Stimulated activated naive CD8-positive, alpha-beta T cell treated with anti-CD3 and anti-CD28 coated beads, Interleukin-15, Interleukin-2, amounts not matched to agents 100 U/mL and 50 U/mL, for 24 hours (primary cell): ENCODE measurements at regions not wholly inside any gene's neighbourhood (a gene's known extent, or its start where the extent isn't known, plus 50 kb on each side); places are given as distances from the start of the nearest gene placed in this dataset.

Source experiments
- ATAC-seq: fragments of 150-1000 bp; cut with Tn5 transposase; one replicate; pipeline ENCODE4 v1.10.0; 2021
- DNase-seq: peaks from one replicate; pipeline ENCODE4 v3.0.0; 2021

DNA sequence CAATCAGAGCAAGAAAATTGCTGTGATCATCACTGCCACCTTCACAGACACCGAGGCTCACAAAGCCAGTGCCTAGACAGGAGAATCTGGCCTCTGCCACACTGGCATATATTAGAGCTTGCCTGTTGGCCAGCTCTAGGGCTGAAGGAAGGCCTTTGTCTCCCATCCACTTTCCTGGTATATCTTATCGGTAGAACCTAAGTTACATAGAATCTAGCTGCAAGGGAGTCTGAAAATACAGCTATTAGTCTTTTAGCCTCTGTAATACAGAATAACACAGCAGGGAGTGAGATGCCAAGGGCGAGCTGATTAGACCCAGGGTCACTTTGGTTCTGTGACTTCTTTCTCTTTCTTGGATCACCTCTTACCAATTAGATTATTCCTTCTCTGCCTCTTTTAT is 154.9 kb upstream of the KL start:
- ATAC-seq (no peak), DNase-seq (no peak)

DNA sequence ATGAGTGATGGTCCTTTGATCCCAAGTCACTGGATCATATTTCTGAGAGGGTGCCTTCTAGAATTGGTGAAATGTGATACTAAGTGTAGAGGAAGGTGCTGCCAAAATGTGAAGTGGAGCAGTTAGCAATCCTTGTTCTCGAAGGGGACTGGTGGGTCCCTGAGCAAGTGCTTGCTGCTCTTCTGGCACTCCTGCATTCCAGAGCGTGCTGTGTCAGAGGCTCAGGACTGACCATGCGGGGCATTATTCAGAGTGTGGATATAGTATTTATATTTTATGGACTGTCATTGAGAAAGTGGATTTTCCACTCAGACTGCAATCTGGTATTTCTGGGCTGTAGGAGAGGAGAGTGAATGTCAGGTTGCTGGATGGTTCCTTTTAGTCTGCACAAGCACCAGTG is 152.6 kb upstream of the KL start:
- no peak for DNase-seq

DNA sequence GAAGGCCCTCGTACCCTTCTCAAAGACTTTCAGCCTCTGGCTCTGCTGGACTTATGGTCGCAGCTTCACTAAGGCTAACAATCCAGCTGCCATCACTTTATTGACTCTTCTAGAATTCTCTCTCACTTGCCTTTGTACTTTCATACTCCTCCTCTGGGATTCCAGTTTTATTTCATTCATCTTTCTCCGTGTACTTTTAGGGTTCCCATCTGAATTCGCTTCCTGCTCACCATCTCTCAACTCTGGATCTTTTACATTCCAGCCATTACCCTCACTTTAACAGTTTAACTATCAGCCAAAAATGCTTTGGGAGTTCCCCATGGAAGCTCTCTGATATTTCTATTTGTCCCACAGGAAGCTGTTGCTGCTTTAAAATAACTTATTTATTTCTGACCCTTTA is 149.3 kb upstream of the KL start:
- DNase-seq (no peak), ATAC-seq (no peak)

More for the DNA sequence above, 152.6 kb upstream of the KL start:
- no peak for ATAC-seq

DNA sequence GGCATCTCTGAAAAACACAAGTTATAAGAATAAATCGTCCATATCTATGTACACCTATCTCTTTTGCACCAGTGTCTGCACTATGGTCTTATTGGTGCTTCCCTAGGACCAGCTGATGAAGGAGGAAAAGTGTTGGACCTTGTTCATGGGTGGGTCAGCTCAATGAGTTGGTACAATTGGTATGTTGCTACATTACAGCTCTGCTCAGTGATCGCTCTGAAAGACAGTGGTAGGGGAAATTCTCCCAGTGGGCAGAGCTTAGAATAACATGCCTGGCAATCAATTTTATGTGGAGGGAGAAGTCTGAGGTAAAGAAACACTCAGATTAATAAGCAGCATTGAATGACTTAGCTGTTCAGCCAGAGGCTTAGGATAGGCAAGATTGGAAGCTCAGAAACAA is 138.7 kb upstream of the KL start:
- DNase-seq, result no peak
- ATAC-seq, result no peak

DNA sequence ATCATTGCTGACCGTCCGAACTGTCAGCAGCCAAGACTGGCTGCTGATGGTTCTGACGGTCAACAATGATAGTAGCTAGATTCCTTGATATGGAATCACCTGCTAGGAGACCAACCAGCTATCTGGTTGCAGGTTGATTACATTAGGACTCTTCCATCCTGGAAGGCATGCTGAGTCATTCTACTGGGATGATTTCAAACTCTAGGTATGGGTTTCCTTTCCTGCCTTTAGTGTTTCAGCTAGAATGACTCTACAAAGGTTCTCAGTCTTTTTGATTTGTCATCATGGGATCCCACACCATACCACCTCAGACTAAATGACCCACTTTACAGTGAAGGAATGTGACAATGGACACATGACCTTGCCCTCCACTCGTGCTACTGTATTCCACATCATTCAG is 138.1 kb upstream of the KL start:
- DNase-seq (no peak), ATAC-seq (no peak)

DNA sequence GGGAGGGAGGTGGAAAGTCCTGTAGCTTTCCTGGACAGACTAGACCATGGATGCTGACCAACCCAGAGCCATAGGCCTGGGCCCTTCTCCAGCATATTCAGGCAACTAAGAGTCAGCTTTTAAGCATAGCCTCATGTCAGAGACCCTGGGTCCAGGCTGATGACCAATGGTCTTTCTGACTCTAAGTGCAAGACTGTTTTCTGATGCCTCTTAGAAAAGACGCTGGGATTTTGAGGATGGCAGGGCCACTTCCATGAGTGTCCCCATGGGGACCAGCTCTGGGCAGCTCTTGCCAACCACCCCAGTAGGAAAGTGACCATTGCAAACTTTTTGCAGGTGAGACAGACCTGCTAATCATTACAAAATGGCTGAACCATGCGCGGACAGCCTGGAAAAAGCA is 135.6 kb upstream of the KL start:
- DNase-seq (no peak), ATAC-seq (no peak)

DNA sequence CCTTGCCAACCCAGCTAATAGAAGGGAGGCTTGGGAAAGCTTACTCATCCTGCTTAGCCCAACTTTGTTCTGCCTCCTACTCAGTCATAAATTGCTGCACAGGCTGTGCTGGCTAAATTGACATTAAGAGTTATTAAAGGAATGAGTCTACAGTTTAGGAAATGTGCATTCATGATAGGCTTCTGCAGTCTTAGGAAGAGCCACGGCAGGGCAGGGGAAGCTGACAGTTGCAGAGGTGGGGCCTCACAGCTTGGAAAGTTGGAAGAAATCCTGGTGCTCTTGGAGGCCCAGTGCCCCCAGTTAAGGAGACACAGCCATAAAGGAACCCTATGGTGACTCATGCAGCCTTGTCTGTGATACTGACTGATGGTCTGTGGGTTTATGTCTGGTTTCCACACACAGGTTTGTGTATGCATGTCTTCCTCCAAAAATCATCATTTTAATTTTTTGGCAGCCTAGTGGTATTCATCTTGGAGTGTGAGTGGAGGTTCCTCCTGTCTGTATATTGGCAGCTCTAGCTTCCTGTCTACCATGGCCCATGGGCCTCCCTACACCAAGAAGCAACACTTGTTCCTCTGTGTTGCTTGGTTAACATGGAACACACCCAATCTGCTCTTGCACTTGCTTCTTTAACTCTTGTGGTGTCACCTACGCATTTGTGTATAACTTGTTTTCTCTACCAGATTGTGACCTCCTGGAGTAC is 135.0 kb upstream of the KL start:
- DNase-seq (no peak), ATAC-seq (peak; percentile 76)

DNA sequence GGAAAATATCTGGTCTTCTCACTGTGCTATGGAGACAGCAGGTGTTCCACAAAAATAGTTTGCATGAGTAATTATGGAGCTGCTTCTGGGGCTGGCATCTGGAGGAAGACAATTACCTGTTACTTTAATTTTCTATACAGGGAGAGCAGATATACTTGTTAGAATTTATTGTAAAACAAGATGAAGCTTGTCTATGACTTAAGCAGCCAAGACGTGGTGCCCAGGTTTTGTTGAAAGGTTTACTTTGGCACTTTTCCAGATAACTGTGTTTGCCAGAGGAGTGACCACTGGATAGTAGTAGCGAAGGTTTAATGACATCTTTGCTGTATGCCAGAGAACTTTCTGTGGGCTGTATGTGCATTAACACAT is 134.5 kb upstream of the KL start:
- ATAC-seq, result no peak
- DNase-seq, result no peak

DNA sequence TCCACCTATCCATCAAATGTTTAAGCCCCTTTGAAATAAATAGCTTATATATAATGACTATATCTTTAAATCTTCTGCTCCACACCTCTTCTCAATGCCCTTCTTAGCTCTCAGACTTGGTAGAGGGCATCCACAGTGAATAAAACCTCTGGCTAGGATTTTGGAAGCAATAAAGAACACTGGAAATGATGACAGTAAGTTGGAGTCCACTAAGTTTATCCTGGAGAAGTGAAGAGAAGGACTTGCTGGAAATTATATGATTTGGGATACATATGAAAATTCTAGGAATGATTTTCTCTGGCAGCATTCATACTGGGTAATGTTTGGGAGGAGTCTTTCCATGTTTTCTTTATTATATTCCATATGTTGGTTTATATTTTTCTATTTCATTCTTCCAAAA is 133.5 kb upstream of the KL start:
- no peak for ATAC-seq
- no peak for DNase-seq

DNA sequence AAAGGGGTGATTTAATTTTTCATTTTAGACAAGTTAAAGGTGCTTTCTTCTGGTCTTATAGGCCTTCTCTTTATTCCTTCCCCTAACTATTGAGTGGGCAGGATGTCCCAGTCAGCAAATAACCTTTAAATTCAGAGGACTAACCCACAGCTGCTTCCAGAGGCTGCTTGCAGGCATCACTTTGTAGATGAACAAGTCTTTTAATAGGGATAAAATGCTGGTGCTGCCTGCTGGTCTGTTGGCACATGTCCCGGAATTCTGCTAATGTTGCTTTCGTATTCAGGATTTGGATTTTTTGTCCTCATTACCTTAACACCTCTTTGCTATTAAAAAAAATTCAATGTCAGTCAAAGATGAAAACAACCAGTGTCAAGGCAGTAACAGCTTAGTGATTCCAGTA is 132.7 kb upstream of the KL start:
- DNase-seq (no peak), ATAC-seq (no peak)

DNA sequence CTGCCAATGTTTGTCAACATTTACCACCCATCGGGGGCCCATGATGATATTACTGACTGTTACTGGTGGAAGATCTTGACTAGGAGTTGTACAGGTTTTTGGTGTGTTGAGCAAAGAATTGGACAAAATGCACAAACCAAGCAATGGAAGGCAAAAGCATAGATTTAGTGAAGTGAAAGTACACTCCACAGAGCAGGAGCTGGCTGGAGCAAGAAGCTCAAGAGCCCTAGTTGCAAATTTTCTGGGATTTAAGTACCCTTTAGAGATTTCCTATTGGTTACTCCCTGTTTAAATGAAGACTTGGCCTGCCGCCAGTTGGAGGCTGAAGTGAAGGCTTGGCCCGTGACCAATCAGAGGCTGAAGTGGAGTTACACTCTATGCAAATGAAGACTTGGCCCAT is 128.6 kb upstream of the KL start:
- ATAC-seq (no peak), DNase-seq (no peak)

DNA sequence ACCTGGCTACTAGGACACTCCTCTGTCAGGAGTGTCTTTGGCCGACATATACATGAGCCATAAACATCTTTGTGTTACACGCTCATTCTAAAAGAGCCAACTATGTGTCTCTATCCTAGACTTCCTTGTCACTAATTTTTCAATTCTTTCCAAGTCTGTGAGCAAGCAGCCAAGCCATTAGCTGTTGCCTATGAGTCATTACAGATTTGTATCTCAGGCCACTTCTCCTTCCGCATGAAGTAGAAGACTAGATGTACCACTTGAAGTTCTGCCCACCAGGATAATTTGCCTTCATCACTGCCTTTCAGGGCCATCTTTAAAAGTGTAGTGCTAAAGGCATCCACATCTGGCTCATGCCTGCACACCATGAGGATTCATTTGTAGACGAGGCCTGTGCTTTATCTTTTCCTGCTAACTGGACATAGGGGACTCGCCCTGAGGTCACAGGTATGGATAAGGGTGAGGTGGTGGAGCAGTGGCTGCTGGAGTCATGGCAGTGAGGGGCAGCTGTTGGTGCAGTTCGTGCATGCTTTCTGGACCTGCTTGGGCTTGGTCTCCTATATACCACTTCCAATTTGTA is 126.1 kb upstream of the KL start:
- ATAC-seq (no peak), DNase-seq (no peak)

DNA sequence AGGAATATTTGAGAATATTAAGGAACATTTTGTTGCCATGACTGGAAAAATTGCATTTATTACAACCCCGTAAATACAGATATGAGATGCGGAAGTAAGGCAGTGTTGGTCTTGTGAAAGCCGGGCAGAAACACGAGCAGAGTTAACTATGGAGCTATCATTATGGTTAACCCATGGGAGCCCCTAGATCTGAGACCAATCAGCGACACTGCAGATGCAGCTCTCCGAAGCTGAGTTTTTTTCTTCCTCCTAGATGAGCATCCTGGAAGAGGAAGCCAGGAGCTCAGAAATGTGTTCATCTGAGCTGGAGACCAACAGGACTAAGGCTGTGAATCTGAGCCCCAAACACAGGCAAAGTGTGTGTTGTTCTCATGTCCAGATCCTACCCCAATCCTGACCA is 123.0 kb upstream of the KL start:
- no peak for DNase-seq
- no peak for ATAC-seq

DNA sequence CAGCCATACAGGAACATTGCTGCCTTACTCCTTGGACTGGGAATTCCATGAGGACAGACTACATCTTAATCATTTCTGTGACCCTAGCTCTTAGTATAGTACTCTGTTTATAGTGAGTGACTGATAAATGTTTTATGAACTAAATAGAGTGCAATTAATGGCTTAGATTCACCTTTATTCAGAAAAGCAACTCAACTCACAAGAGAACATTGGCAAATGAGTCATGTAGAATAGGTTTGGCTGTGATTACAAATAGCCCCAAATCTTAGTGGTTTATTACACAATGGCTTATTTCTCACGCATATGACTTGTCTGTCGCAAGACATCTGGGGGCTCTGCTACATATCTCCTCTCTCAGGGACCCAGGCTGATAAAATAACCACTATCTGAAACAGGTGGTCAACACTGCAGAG is 121.6 kb upstream of the KL start:
- peak; percentile 19 for ATAC-seq
- DNase-seq, result no peak

DNA sequence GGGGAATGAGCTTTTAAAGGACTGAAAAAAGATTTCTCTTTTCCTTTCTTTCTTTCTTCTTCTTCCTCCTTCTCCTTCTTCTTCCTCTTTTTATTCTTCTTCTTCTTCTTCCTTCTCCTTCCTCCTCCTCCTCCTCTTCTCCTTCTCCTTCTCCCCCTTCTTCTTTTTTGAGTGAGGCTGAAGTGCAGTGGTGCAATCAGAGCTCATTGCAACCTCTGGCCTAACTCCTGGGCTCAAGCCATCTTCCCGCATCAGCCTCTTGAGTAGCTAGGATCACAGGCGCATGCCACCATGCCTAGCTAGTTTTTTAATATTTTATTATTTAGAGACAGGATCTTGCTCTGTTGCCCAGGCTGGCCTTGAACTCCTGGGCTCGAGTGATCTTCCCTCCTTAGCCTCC is 120.9 kb upstream of the KL start:
- DNase-seq (no peak), ATAC-seq (no peak)

DNA sequence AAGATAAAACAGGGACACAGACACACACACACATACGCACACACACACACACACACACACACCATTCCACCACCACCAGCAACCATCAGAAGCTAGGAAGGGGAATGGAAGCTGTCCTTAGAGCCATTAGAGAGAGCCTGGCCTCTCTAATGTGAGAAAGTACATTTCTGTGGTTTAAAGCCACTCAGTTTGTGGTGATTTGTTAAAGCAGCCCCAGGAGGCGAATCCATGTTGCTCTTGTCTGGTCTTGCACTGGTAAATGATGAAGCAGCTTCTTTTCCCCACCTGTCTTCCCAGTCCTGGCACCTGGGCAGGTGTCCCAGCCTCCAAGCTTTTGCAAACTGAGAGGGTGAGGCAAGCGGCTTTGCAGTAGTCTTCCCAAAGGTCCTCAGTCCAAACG is 118.9 kb upstream of the KL start:
- no peak for DNase-seq
- no peak for ATAC-seq

DNA sequence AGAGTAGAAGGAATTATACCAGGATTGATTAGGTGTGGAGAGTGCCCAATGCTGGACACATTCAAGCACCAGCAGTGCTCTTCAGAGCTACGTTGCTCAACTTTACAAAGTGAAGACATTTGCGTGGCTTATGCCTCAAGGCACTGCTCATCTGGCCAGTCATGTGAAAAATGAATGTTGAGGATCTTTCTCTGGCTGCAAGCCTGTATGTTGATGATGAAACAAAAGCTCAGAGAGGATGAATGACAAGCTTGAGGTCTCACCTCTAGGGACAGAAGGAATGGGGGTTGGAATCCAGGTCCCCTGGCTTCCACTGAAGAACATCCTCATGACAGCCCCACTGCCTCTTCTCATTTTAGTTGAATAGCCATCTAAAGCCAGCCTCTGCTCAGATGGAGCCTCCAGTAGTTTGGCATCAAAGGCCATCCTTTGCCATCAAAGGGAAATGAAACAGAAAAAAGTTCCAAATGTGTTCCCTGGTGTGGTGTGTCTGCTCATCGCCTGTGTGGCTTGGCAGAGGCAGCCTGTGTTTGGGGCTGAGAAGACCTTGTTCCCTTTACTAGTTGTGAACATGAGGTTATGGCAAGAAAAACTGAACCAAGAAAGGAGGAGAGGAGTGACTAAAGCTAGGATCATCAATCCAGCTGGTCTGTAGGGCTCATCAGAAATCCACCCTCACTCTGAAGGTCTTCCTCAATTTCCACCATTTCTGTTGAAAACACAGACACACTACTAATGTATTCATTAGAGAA is 114.0 kb upstream of the KL start:
- DNase-seq, result no peak
- ATAC-seq, result no peak

DNA sequence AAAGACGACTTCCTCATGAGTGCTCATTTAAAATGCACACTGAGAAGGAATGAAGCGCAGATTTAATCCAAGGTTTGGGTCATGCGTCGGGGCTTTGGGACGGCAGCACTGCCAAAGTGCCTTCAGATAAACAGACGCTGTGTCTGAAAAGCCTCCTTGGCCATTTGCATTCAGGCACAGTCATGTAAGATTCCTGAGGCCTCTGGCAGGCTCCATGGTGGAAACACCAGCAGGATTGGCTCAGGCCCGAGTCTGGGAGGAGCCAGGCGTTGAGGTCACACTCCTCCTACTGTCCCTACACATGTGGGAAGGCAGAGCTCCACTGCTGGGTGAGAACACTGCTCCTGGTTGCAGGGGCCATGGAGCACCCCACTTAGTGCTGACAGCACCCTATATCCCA is 113.3 kb upstream of the KL start:
- no peak for ATAC-seq
- no peak for DNase-seq

DNA sequence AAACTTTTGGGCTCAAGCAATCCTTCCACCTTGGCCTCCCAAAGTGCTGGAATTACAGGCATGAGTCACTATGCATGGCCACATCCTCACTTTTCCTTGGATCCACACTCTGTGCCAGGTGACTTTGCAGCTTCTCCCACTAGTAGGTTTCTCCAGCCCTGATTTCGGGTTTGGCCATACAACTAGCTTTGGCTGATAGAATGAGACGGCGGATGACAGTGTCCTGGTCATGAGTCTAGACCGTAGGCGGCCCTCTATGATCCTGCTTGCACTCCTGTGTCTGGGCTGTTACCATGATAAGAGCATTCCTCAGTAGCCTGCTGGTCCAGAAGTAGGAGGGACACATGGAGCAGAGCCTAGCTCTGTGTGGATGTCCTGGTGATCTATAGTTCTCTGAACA is 112.5 kb upstream of the KL start:
- DNase-seq, result no peak
- no peak for ATAC-seq

DNA sequence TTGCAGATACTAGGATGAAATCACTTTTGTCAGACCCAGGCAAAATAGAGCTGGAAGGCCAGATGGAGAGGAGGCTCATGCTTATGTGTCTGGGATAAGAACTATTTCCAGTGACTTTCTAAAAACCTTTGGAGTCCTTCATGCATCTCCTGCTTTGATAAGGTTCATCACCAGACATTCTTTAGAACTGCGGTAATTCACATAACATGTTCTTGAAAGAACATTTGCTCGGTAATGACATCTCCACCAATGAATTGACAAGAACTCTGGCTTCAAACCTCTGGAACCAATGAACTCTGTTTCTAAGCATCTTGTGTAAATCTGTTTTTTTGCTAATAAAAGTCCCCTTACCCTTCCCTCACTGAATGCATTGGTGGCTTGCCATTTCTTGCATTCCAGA is 112.0 kb upstream of the KL start:
- no peak for DNase-seq

DNA sequence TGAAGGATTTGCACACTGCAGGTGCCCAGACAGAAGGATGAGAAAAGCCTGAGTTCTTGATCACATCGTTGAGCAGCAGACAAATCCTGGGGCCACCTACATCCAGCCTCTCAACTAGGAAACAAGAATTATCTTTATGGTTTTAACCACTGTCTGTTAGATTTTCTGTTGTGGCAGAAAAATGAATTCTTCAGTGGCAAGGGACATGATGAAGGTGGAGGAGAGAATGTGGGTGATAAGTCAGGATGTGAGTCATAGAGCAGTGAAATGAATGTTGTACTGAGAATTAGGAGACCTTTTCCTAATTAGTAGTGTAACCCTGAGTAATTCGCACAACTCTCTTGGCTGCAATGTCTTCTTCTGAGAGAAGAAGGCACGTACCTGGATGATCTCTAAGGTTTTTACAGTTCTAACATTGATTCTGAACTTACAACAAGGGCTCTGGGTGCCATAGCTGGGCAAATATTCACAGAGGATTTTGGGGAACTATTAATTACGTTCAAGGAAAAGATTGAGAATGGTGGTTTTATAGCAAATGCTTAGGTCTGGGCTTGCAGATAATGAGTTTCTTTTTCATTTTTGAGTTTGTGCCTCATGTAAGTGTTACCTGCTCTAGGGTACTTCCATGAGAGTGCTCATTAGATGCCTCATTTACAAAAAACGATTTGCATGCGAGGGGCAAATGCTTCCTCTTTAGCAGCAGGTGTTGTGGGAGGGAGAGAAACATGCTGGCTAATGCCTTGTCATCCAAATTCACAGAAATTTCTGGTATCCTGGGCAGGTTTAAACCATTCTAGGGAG is 111.0 kb upstream of the KL start:
- DNase-seq, result no peak
- ATAC-seq, result peak; percentile 94

More for the DNA sequence above, 112.0 kb upstream of the KL start:
- ATAC-seq, result no peak

DNA sequence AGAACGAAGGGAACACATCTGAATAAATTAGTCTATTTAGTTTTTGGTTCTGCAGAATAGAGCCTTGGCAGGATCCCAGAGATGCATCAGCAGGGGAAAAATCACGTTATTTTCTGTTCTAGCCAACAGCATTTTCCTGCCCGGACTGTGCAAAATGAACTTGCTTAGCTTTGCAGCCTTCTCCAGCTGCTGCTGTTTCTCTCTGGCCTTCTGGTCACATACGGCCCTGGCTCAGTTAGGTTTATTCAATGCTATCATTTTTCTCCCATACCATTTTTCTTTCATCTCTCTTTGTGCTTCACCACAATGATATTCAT is 110.4 kb upstream of the KL start:
- DNase-seq (no peak), ATAC-seq (no peak)

DNA sequence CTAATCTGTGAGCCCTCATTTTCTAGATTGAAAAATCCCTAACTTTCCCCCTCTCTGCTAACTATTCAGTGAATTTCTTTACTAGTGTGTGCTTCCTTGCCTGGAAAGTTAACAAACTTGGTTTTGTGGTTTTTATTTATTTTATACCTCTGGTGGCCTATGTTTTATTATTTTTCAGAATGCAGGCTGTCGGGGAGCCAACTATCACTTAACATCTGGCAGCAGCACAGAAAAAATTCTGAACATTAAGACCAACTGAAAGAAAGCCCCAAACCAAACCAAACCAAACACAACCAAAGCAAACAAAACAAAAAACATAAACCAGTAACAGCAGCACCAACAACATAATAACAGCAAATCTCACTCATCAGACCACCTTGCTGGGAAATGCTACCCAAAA is 109.0 kb upstream of the KL start:
- ATAC-seq, result no peak

More for the DNA sequence above, 109.0 kb upstream of the KL start:
- no peak for DNase-seq
